Fibroblast of pulmonary artery (primary cell): ENCODE measurements at regions not wholly inside any gene's neighbourhood (a gene's known extent, or its start where the extent isn't known, plus 50 kb on each side); places are given as distances from the start of the nearest gene placed in this dataset.
A peak's percentile ranks its signal among the peaks of the same experiment; 100 is the strongest.
"Not testable (repeated sequence)": the region's sequence is repeated elsewhere in the genome, so short reads cannot be mapped to it uniquely, and the experiment has no call there.

ENCODE experiments used
- DNase-seq: peaks from one replicate; pipeline ENCODE4 v3.0.0-alpha.2; 2010; ENCODE audit warnings: low read depth
- H3K4me3 ChIP-seq: replicated peaks from 2 replicates; pipeline ENCODE4 v1.5.1; 2011; ENCODE audit warnings: low read depth, mild to moderate bottlenecking, control low read depth, low read length, moderate library complexity
- TF ChIP-seq, protein P1 (sequence below): IDR thresholded peaks from 2 replicates; pipeline ENCODE4 v1.5.1; 2011; ENCODE audit warnings: mild to moderate bottlenecking, control low read depth, low read length, inconsistent platforms; ENCODE audit errors: missing control alignments

- TF ChIP-seq, protein P1, sequence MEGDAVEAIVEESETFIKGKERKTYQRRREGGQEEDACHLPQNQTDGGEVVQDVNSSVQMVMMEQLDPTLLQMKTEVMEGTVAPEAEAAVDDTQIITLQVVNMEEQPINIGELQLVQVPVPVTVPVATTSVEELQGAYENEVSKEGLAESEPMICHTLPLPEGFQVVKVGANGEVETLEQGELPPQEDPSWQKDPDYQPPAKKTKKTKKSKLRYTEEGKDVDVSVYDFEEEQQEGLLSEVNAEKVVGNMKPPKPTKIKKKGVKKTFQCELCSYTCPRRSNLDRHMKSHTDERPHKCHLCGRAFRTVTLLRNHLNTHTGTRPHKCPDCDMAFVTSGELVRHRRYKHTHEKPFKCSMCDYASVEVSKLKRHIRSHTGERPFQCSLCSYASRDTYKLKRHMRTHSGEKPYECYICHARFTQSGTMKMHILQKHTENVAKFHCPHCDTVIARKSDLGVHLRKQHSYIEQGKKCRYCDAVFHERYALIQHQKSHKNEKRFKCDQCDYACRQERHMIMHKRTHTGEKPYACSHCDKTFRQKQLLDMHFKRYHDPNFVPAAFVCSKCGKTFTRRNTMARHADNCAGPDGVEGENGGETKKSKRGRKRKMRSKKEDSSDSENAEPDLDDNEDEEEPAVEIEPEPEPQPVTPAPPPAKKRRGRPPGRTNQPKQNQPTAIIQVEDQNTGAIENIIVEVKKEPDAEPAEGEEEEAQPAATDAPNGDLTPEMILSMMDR, result no peak
- DNase-seq, result no peak
Measured at GRCh38 chr2:138081225-138082073, 117.2 kb downstream of the HNMT start.

DNA sequence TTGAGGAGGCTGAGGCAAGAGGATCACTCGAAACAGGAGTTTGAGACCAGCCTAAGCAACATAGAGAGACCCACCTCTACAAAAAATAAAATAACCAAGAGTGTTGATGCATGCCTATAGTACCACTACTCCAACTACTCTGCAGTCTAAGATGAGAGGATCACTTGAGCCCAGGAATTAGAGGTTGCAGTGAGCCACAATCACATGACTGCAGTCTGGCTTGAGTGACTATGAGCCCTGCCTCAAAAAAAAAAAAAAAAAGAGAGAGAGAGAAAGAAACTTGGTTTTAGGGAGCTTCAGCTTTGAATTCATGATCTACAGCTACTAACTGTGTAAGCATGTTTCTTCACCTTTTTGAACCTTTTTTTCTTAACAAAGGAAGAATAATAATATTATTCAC, 119.9 kb downstream of the HNMT start:
- no peak for DNase-seq
- TF ChIP-seq, protein P1, result no peak

More at GRCh38 chr2:138081225-138082073, 117.2 kb downstream of the HNMT start:
- H3K4me3 ChIP-seq, result no peak overlapping the region

GRCh38 chr2:138085441-138085840, 121.2 kb downstream of the HNMT start:
- H3K4me3 ChIP-seq, result not testable (repeated sequence)
- peak; percentile 49 for DNase-seq

More for the DNA sequence above, 119.9 kb downstream of the HNMT start:
- H3K4me3 ChIP-seq, result no peak overlapping the region

- peak; percentile 42 for DNase-seq
- H3K4me3 ChIP-seq, result no peak overlapping the region
- TF ChIP-seq, protein P1, result no peak
Measured at GRCh38 chr2:138086576-138086975, 122.3 kb downstream of the HNMT start.

GRCh38 chr2:138087751-138088593, 123.7 kb downstream of the HNMT start:
- TF ChIP-seq, protein P1, result no peak
- no peak overlapping the region for H3K4me3 ChIP-seq
- no peak for DNase-seq

- DNase-seq, result peak; percentile 78
Measured at GRCh38 chr2:138090330-138090729, 126.1 kb downstream of the HNMT start.

GRCh38 chr2:138093455-138093854, 129.2 kb downstream of the HNMT start:
- TF ChIP-seq, protein P1, result no peak
- no peak for DNase-seq
- no peak overlapping the region for H3K4me3 ChIP-seq

More at GRCh38 chr2:138090330-138090729, 126.1 kb downstream of the HNMT start:
- H3K4me3 ChIP-seq, result no peak overlapping the region
- TF ChIP-seq, protein P1, result peak; percentile 90
